ENCODE measurements at regions not wholly inside any gene's neighbourhood (a gene's known extent, or its start where the extent isn't known, plus 50 kb on each side); places are given as distances from the start of the nearest gene placed in this dataset.

- DNase-seq (ENCODE audit: low spot score in 2 of 2) (no peak), FAIRE-seq (no peak)
Measured at GRCh38 chr1:29984862-29985605, 738.4 kb downstream of the MATN1 start.

GRCh38 chr1:29984166-29984861, 739.1 kb downstream of the MATN1 start:
- FAIRE-seq = no peak
- no peak for DNase-seq (ENCODE audit: low spot score in 2 of 2)

- DNase-seq (ENCODE audit: low spot score in 2 of 2) (no peak), FAIRE-seq (no peak)
Measured at GRCh38 chr1:29983321-29983720, 740.1 kb downstream of the MATN1 start.

- DNase-seq (ENCODE audit: low spot score in 2 of 2) = no peak
- no peak for FAIRE-seq
Measured at GRCh38 chr1:29981586-29982239, 741.7 kb downstream of the MATN1 start.

- FAIRE-seq = no peak
- no peak for DNase-seq (ENCODE audit: low spot score in 2 of 2)
Measured at GRCh38 chr1:29977550-29977949, 741.2 kb downstream of the PTPRU start.

GRCh38 chr1:29975036-29975694, 738.8 kb downstream of the PTPRU start:
- FAIRE-seq = no peak

GRCh38 chr1:29974316-29974724, 738.0 kb downstream of the PTPRU start:
- DNase-seq (ENCODE audit: low spot score in 2 of 2) (no peak), FAIRE-seq (no peak)

More at GRCh38 chr1:29975036-29975694, 738.8 kb downstream of the PTPRU start:
- DNase-seq (ENCODE audit: low spot score in 2 of 2) = no peak

- FAIRE-seq = no peak
Measured at GRCh38 chr1:29973406-29973805, 737.1 kb downstream of the PTPRU start.

GRCh38 chr1:29972421-29973053, 736.2 kb downstream of the PTPRU start:
- FAIRE-seq (no peak), DNase-seq (ENCODE audit: low spot score in 2 of 2) (no peak)

More at GRCh38 chr1:29973406-29973805, 737.1 kb downstream of the PTPRU start:
- no peak for DNase-seq (ENCODE audit: low spot score in 2 of 2)

- DNase-seq (ENCODE audit: low spot score in 2 of 2) (no peak), FAIRE-seq (no peak)
Measured at GRCh38 chr1:29971703-29972102, 735.4 kb downstream of the PTPRU start.

GRCh38 chr1:29970747-29971325, 734.5 kb downstream of the PTPRU start:
- DNase-seq (ENCODE audit: low spot score in 2 of 2) (no peak), FAIRE-seq (no peak)

- DNase-seq (ENCODE audit: low spot score in 2 of 2) (no peak), FAIRE-seq (no peak)
Measured at GRCh38 chr1:29969576-29969975, 733.3 kb downstream of the PTPRU start.

GRCh38 chr1:29967261-29967660, 730.9 kb downstream of the PTPRU start:
- FAIRE-seq = no peak
- no peak for DNase-seq (ENCODE audit: low spot score in 2 of 2)

- FAIRE-seq (no peak), DNase-seq (ENCODE audit: low spot score in 2 of 2) (no peak)
Measured at GRCh38 chr1:29966526-29967045, 730.3 kb downstream of the PTPRU start.

- DNase-seq (ENCODE audit: low spot score in 2 of 2) (no peak), FAIRE-seq (no peak)
Measured at GRCh38 chr1:29964718-29965533, 728.6 kb downstream of the PTPRU start.

- FAIRE-seq = no peak
- no peak for DNase-seq (ENCODE audit: low spot score in 2 of 2)
Measured at GRCh38 chr1:29963946-29964345, 727.6 kb downstream of the PTPRU start.

- no peak for FAIRE-seq
- DNase-seq (ENCODE audit: low spot score in 2 of 2) = no peak
Measured at GRCh38 chr1:29962831-29963247, 726.5 kb downstream of the PTPRU start.

GRCh38 chr1:29962336-29962735, 726.0 kb downstream of the PTPRU start:
- no peak for DNase-seq (ENCODE audit: low spot score in 2 of 2)
- FAIRE-seq = no peak

Data from frontal cortex (tissue), 3 donors.